H1 (cell line): ENCODE measurements at regions not wholly inside any gene's neighbourhood (a gene's known extent, or its start where the extent isn't known, plus 50 kb on each side); places are given as distances from the start of the nearest gene placed in this dataset.

Experiments
- CTCF ChIA-PET: fragments of 300-600 bp; sonication (Branson Sonifier 250); formaldehyde crosslinking; loops from one replicate; lab custom pipeline; 2021; ENCODE audit not compliant: partially characterized antibody; lab: Charles Lee
- POLR2A ChIA-PET: fragments of 300-600 bp; sonication (Branson Sonifier 250); formaldehyde crosslinking; loops from one replicate; lab custom pipeline; 2021; ENCODE audit warnings: inconsistent platforms; ENCODE audit not compliant: partially characterized antibody; lab: Charles Lee
- DNase-seq, 2 experiments: peaks; one replicate each; pipeline versions ENCODE4 v3.0.0 to v3.0.0-alpha.2; 2010 to 2022; ENCODE audit warnings: low spot score in 2 of 2, low read depth in 1 of 2, mixed read lengths in 1 of 2
- FAIRE-seq: peaks from 2 replicates; lab custom pipeline; 2011; peaks lifted over from hg19 to GRCh38; lab: Jason Lieb, UNC
- H2AFZ ChIP-seq: 2 replicates; pipeline ENCODE4 v1.8.1; 2012; ENCODE audit warnings: low read length, inconsistent platforms
- H2AK5ac ChIP-seq: 2 replicates; pipeline ENCODE4 v1.6.1; 2013; ENCODE audit warnings: low read depth, low read length
- H2BK120ac ChIP-seq: replicated peaks from 2 replicates; pipeline ENCODE3; 2013; ENCODE audit warnings: low read depth, low read length, inconsistent platforms
- H2BK12ac ChIP-seq: 2 replicates; pipeline ENCODE4 v1.6.1; 2013; ENCODE audit warnings: low read depth, low read length
- H2BK15ac ChIP-seq: 2 replicates; pipeline ENCODE4 v1.6.1; 2013; ENCODE audit warnings: low read length
- H2BK20ac ChIP-seq: 2 replicates; pipeline ENCODE4 v1.6.1; 2013; ENCODE audit warnings: low read length
- H2BK5ac ChIP-seq: 2 replicates; pipeline ENCODE4 v1.6.1; 2013; ENCODE audit warnings: low read depth, low read length
- H3K14ac ChIP-seq: 2 replicates; pipeline ENCODE4 v1.6.1; 2013; ENCODE audit warnings: inconsistent platforms; ENCODE audit not compliant: insufficient read length
- H3K18ac ChIP-seq: 2 replicates; pipeline ENCODE4 v1.6.1; 2013; ENCODE audit warnings: low read length; ENCODE audit errors: extremely low read depth
- H3K23ac ChIP-seq: 2 replicates; pipeline ENCODE4 v1.6.1; 2013; ENCODE audit warnings: inconsistent platforms; ENCODE audit not compliant: insufficient read length
- H3K23me2 ChIP-seq: 2 replicates; pipeline ENCODE4 v1.6.1; 2013; ENCODE audit warnings: low read depth, low read length
- H3K27ac ChIP-seq: 2 replicates; pipeline ENCODE4 v1.6.1; 2011; ENCODE audit warnings: low read depth, low read length, inconsistent platforms
- H3K27me3 ChIP-seq, 4 experiments: replicated peaks in 1 of 4; 1 replicate in 1 of 4; 2 replicates in 3 of 4; pipeline versions ENCODE4 v1.6.1 to v1.8.1; 2011 to 2013; ENCODE audit warnings: low read length in 3 of 4, mild to moderate bottlenecking in 3 of 4, inconsistent platforms in 2 of 4, mixed read lengths in 2 of 4, moderate library complexity in 1 of 4; ENCODE audit not compliant: control insufficient read depth in 3 of 4, insufficient read depth in 3 of 4; ENCODE audit errors: extremely low read depth in 1 of 4
- H3K36me3 ChIP-seq, 4 experiments: 2 replicates each; pipeline versions ENCODE4 v1.6.1 to v1.8.1; 2011 to 2013; ENCODE audit warnings: mild to moderate bottlenecking in 4 of 4, low read length in 3 of 4, moderate library complexity in 2 of 4, control low read depth in 1 of 4, inconsistent platforms in 1 of 4; ENCODE audit not compliant: insufficient read depth in 4 of 4, control insufficient read depth in 2 of 4
- H3K4ac ChIP-seq: replicated peaks from 2 replicates; pipeline ENCODE3; 2013; ENCODE audit warnings: low read length, low read depth, mixed read lengths, inconsistent platforms; ENCODE audit not compliant: insufficient read length
- H3K4me1 ChIP-seq, 4 experiments: replicated peaks in 1 of 4; 1 replicate in 1 of 4; 2 replicates in 3 of 4; pipeline versions ENCODE4 v1.6.1 to v1.8.1; 2011 to 2013; ENCODE audit warnings: low read length in 3 of 4, inconsistent platforms in 2 of 4, mixed read lengths in 1 of 4; ENCODE audit not compliant: insufficient read depth in 4 of 4, control insufficient read depth in 3 of 4
- H3K4me2 ChIP-seq, 2 experiments: 2 replicates each; pipeline versions ENCODE4 v1.6.1 to v1.8.1; 2011 to 2013; ENCODE audit warnings: low read depth in 2 of 2, low read length in 2 of 2, control low read depth in 1 of 2, inconsistent platforms in 1 of 2, mild to moderate bottlenecking in 1 of 2; ENCODE audit not compliant: insufficient read depth in 1 of 2
- H3K4me3 ChIP-seq, 4 experiments: fragments of 200-600, 300-600 bp in 1 of 4; sonication (generic), shearing (Covaris generic), sonication (Bioruptor Twin) in 1 of 4; 2 replicates each; pipeline versions ENCODE4 v1.5.1 to v1.8.1; 2011 to 2016; ENCODE audit warnings: low read length in 4 of 4, low read depth in 3 of 4, control low read depth in 2 of 4, inconsistent platforms in 2 of 4, mild to moderate bottlenecking in 2 of 4, mixed read lengths in 1 of 4, moderate library complexity in 1 of 4; ENCODE audit not compliant: insufficient read depth in 2 of 4; ENCODE audit errors: extremely low read depth in 1 of 4
- H3K56ac ChIP-seq: replicated peaks from 2 replicates; pipeline ENCODE3; 2013; ENCODE audit warnings: low read depth, mild to moderate bottlenecking, mixed read lengths, low read length, inconsistent platforms; ENCODE audit not compliant: insufficient read length
- H3K79me1 ChIP-seq: 2 replicates; pipeline ENCODE4 v1.6.1; 2013; ENCODE audit warnings: low read depth, low read length, control low read depth
- H3K79me2 ChIP-seq, 2 experiments: 2 replicates each; pipeline versions ENCODE4 v1.6.1 to v1.8.1; 2012 to 2013; ENCODE audit warnings: low read length in 2 of 2, mild to moderate bottlenecking in 2 of 2, inconsistent platforms in 1 of 2; ENCODE audit not compliant: insufficient read depth in 2 of 2, control insufficient read depth in 1 of 2
- H3K9ac ChIP-seq, 4 experiments: replicated peaks in 1 of 4; 1 replicate in 1 of 4; 2 replicates in 3 of 4; pipeline versions ENCODE4 v1.6.1 to v1.8.1; 2011 to 2013; ENCODE audit warnings: low read depth in 3 of 4, low read length in 3 of 4, control low read depth in 2 of 4, mild to moderate bottlenecking in 2 of 4, moderate library complexity in 2 of 4, inconsistent platforms in 1 of 4; ENCODE audit errors: extremely low read depth in 1 of 4
- H3K9me3 ChIP-seq, 2 experiments: 2 replicates each; pipeline versions ENCODE4 v1.6.1 to v1.8.1; 2012 to 2013; ENCODE audit warnings: mild to moderate bottlenecking in 2 of 2, moderate library complexity in 2 of 2, control low read depth in 1 of 2, inconsistent platforms in 1 of 2, low read depth in 1 of 2, low read length in 1 of 2, mixed read lengths in 1 of 2; ENCODE audit not compliant: insufficient read depth in 2 of 2
- H4K20me1 ChIP-seq, 2 experiments: replicated peaks in 1 of 2; 2 replicates each; pipeline versions ENCODE3 to v1.8.1; 2011 to 2013; ENCODE audit warnings: inconsistent platforms in 2 of 2, low read length in 2 of 2, mild to moderate bottlenecking in 1 of 2; ENCODE audit not compliant: insufficient read depth in 2 of 2, control insufficient read depth in 1 of 2
- H4K5ac ChIP-seq: 2 replicates; pipeline ENCODE4 v1.6.1; 2013; ENCODE audit warnings: low read length, low read depth, mixed read lengths, inconsistent platforms; ENCODE audit not compliant: insufficient read length
- H4K8ac ChIP-seq: 2 replicates; pipeline ENCODE4 v1.8.0; 2013; ENCODE audit warnings: mild to moderate bottlenecking, moderate library complexity, low read length, inconsistent platforms; ENCODE audit not compliant: insufficient read depth; ENCODE audit errors: extremely low read depth
- H4K91ac ChIP-seq: replicated peaks from 2 replicates; pipeline ENCODE3; 2013; ENCODE audit warnings: low read length, mixed read lengths, inconsistent platforms; ENCODE audit not compliant: insufficient read length
- CBX8 ChIP-seq: fragments of 300-800, 300-1000 bp; sonication (generic); IDR thresholded peaks from 2 replicates; pipeline ENCODE4 v1.7.1; 2016; ENCODE audit warnings: low read depth, low read length, borderline replicate concordance
- HDAC2 ChIP-seq, 2 experiments: fragments of 300-600 bp in 1 of 2; sonication (generic) in 1 of 2; IDR thresholded peaks; 2 replicates each; pipeline ENCODE4 v1.6.1; 2011 to 2012; ENCODE audit warnings: low read depth in 2 of 2, low read length in 2 of 2, mild to moderate bottlenecking in 2 of 2, moderate library complexity in 2 of 2, borderline replicate concordance in 1 of 2, inconsistent platforms in 1 of 2
- HDAC6 ChIP-seq: IDR thresholded peaks from one replicate; pipeline ENCODE4 v1.7.1; 2012; ENCODE audit warnings: low read depth, mild to moderate bottlenecking, inconsistent platforms, low read length, moderate library complexity
- NRF1 ChIP-seq: IDR thresholded peaks from 2 replicates; pipeline ENCODE4 v1.6.1; 2011; ENCODE audit warnings: mild to moderate bottlenecking, low read depth, low read length, improper control_type of control experiment
- SIX5 ChIP-seq: IDR thresholded peaks from 2 replicates; pipeline ENCODE4 v1.6.1; 2011; ENCODE audit warnings: mild to moderate bottlenecking, low read depth, low read length
- SRF ChIP-seq: IDR thresholded peaks from 2 replicates; pipeline ENCODE4 v1.6.1; 2011; ENCODE audit warnings: mild to moderate bottlenecking, low read depth, low read length, moderate library complexity
- TAF7 ChIP-seq: optimal IDR thresholded peaks from 2 replicates; pipeline ENCODE3; 2011; ENCODE audit warnings: low read depth, mild to moderate bottlenecking, inconsistent platforms, low read length, moderate library complexity, borderline replicate concordance
- TBP ChIP-seq: IDR thresholded peaks from 2 replicates; pipeline ENCODE4 v1.6.1; 2011; ENCODE audit warnings: low read depth, low read length, improper control_type of control experiment
- WGBS, 2 experiments: shearing (Covaris generic) in 1 of 2; methylation state at CpG; one replicate each; pipeline versions ENCODE4 v1.1.6 to v1.1.7; 2013 to 2015; ENCODE audit warnings: low lambda C conversion rate in 2 of 2, mixed read lengths in 2 of 2, inconsistent platforms in 1 of 2, low coverage in 1 of 2, missing lambda C conversion rate in 1 of 2; ENCODE audit not compliant: insufficient replicate concordance in 2 of 2, insufficient coverage in 1 of 2, insufficient read length in 1 of 2; ENCODE audit errors: extremely low coverage in 1 of 2, missing lambda C conversion rate in 1 of 2; 5-methylcytosine and 5-hydroxymethylcytosine counted together

- no peak overlapping the region for H3K4me3 ChIP-seq
- no peak overlapping the region for H3K18ac ChIP-seq
- DNase-seq (no peak), FAIRE-seq (no peak)
- no peaks in the 10 kb centered on the region for H3K23me2 ChIP-seq
- H2BK15ac ChIP-seq, result no peak overlapping the region
- 85% methylated on average over 6 of the region's 6 CpGs; no CpG with 5 or more reads in 1 of the 2 experiments for WGBS, 2 experiments
- no peak overlapping the region for H3K4ac ChIP-seq
- H3K36me3 ChIP-seq, result no peaks in the 10 kb centered on the region
- no peak overlapping the region for H2BK20ac ChIP-seq
- H3K4me2 ChIP-seq, result no peak overlapping the region
- no peaks in the 10 kb centered on the region for H3K27me3 ChIP-seq
- H3K79me2 ChIP-seq, result no peaks in the 10 kb centered on the region
- H2AFZ ChIP-seq, result no peak overlapping the region
- CTCF ChIA-PET, result interaction anchor here (0.7 kb wide), 1 partner anchor 24 kb away, joined by 4 read pairs; no protein-coding TSS in a partner anchor
- no peaks in the 10 kb centered on the region for H3K79me1 ChIP-seq
- H4K5ac ChIP-seq, result no peak overlapping the region
- H3K14ac ChIP-seq, result no peak overlapping the region
- H2BK5ac ChIP-seq, result no peak overlapping the region
- H4K91ac ChIP-seq, result no peak overlapping the region
- TF ChIP-seq TBP (no peak), HDAC2 (IDR thresholded peaks at IDR 0.05; ENCODE audit: borderline replicate concordance in 1 of 2, low read depth in 2 of 2, low read length in 2 of 2) (no peak), TAF7 (no peak), HDAC6 (no peak), CBX8 (no peak), NRF1 (no peak), SRF (no peak), SIX5 (no peak)
- no peaks in the 10 kb centered on the region for H3K9me3 ChIP-seq
- no peak overlapping the region for H4K8ac ChIP-seq
- H2BK12ac ChIP-seq, result no peak overlapping the region
- H2AK5ac ChIP-seq, result no peak overlapping the region
- POLR2A ChIA-PET, result no interaction called here
- no peak overlapping the region for H2BK120ac ChIP-seq
- no peak overlapping the region for H3K9ac ChIP-seq
- H3K4me1 ChIP-seq, result no peaks in the 10 kb centered on the region
- H3K56ac ChIP-seq, result no peak overlapping the region
- H3K23ac ChIP-seq, result no peak overlapping the region
- H4K20me1 ChIP-seq, result no peaks in the 10 kb centered on the region
- H3K27ac ChIP-seq, result no peak overlapping the region
Measured at GRCh38 chr1:38677311-38677710, 182.3 kb downstream of the RRAGC start.
